Breast epithelium (tissue), 3 donors: ENCODE measurements at regions not wholly inside any gene's neighbourhood (a gene's known extent, or its start where the extent isn't known, plus 50 kb on each side); places are given as distances from the start of the nearest gene placed in this dataset.

Experiments used
- POLR2AphosphoS5 ChIP-seq, 3 donors: sonication (generic); formaldehyde crosslinking; IDR thresholded peaks; one replicate each; pipeline ENCODE4 v1.6.1; 2017; ENCODE audit warnings: antibody characterized with exemption in 3 of 3
- TF ChIP-seq, protein P1 (sequence below), 3 donors: fragments of 450-650 bp; IDR thresholded peaks; one replicate each; pipeline ENCODE4 v1.5.1; 2016 to 2017; ENCODE audit warnings: antibody characterized with exemption in 3 of 3, mild to moderate bottlenecking in 3 of 3, moderate library complexity in 3 of 3

DNA sequence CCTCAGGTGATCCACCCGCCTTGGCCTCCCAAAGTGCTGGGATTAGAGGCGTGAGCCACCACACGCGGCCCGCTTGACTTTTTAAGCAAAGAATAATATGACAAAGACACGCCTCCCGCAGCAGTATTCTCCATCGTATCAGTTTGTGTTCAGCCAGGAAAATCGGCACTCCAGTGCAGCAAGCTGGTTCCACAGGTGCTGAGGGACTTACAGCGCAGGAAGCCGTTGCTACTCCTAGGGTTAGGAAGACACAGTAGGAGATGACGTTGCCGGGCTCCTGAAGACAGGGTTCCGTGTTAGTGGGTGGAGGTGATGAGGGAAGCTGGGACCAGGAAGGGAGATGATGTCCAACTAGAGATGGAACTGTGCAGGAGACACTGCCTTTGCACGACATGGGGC is 65.8 kb upstream of the CECR2 start:
- TF ChIP-seq, protein P1, sequence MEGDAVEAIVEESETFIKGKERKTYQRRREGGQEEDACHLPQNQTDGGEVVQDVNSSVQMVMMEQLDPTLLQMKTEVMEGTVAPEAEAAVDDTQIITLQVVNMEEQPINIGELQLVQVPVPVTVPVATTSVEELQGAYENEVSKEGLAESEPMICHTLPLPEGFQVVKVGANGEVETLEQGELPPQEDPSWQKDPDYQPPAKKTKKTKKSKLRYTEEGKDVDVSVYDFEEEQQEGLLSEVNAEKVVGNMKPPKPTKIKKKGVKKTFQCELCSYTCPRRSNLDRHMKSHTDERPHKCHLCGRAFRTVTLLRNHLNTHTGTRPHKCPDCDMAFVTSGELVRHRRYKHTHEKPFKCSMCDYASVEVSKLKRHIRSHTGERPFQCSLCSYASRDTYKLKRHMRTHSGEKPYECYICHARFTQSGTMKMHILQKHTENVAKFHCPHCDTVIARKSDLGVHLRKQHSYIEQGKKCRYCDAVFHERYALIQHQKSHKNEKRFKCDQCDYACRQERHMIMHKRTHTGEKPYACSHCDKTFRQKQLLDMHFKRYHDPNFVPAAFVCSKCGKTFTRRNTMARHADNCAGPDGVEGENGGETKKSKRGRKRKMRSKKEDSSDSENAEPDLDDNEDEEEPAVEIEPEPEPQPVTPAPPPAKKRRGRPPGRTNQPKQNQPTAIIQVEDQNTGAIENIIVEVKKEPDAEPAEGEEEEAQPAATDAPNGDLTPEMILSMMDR (IDR thresholded peaks at IDR 0.05) = no peak
- TF ChIP-seq POLR2AphosphoS5 (IDR thresholded peaks at IDR 0.05) = no peak
